Spleen (tissue), 11 donors: ENCODE measurements at regions not wholly inside any gene's neighbourhood (a gene's known extent, or its start where the extent isn't known, plus 50 kb on each side); places are given as distances from the start of the nearest gene placed in this dataset.

ENCODE experiments used
- DNase-seq: peaks from one replicate; pipeline ENCODE4 v3.0.0-alpha.2; 2020
- H3K27ac ChIP-seq, 8 donors: fragments of 200-600 bp; sonication (generic) in 7 of 8; 1 replicate in 4 of 8; 2 replicates in 4 of 8; pipeline versions ENCODE4 v1.5.0 to v1.8.0; 2016 to 2021; ENCODE audit warnings: inconsistent platforms in 4 of 8, mild to moderate bottlenecking in 4 of 8, moderate library complexity in 1 of 8
- H3K27me3 ChIP-seq, 7 donors: fragments of 200-600 bp; sonication (generic) in 6 of 7; replicated peaks in 1 of 7; 1 replicate in 4 of 7; 2 replicates in 3 of 7; pipeline versions ENCODE4 v1.5.0 to v1.8.0; 2016 to 2021; ENCODE audit warnings: inconsistent platforms in 3 of 7, mild to moderate bottlenecking in 1 of 7
- H3K36me3 ChIP-seq, 6 donors: fragments of 200-600 bp; sonication (generic) in 5 of 6; 1 replicate in 4 of 6; 2 replicates in 2 of 6; pipeline versions ENCODE4 v1.5.0 to v1.8.0; 2016 to 2021; ENCODE audit warnings: inconsistent platforms in 2 of 6
- H3K4me1 ChIP-seq, 6 donors: fragments of 200-600 bp; sonication (generic) in 5 of 6; 1 replicate in 3 of 6; 2 replicates in 3 of 6; pipeline versions ENCODE4 v1.5.0 to v1.8.0; 2016 to 2021; ENCODE audit warnings: inconsistent platforms in 3 of 6
- H3K4me3 ChIP-seq, 8 donors: fragments of 200-600 bp; sonication (generic) in 7 of 8; 1 replicate in 4 of 8; 2 replicates in 4 of 8; pipeline versions ENCODE4 v1.5.0 to v1.8.0; 2016 to 2021; ENCODE audit warnings: inconsistent platforms in 4 of 8, mild to moderate bottlenecking in 4 of 8, moderate library complexity in 2 of 8
- H3K9me3 ChIP-seq, 8 donors: fragments of 200-600 bp; sonication (generic) in 7 of 8; 1 replicate in 4 of 8; 2 replicates in 4 of 8; pipeline versions ENCODE4 v1.5.0 to v1.8.0; 2016 to 2021; ENCODE audit warnings: inconsistent platforms in 4 of 8
- POLR2A ChIP-seq, 3 donors: fragments of 450-650 bp; IDR thresholded peaks; one replicate each; pipeline ENCODE4 v1.5.1; 2017; ENCODE audit warnings: antibody characterized with exemption in 3 of 3, mild to moderate bottlenecking in 1 of 3
- POLR2AphosphoS5 ChIP-seq, 3 donors: sonication (generic); formaldehyde crosslinking; IDR thresholded peaks; one replicate each; pipeline ENCODE4 v1.5.1; 2017; ENCODE audit warnings: antibody characterized with exemption in 3 of 3
- WGBS, 5 donors: extraction: QIAGEN DNeasy Blood & Tissue Kit in 3 of 5; methylation state at CpG; one replicate each; pipeline versions ENCODE4 v1.1.5 to v1.1.7; 2013 to 2018; 5-methylcytosine and 5-hydroxymethylcytosine counted together
- intact Hi-C: fragments of 100-400 bp; cut with DNase I; formaldehyde crosslinking; loops from one replicate; pipeline ENCODE4 v1.15.0; 2023; ENCODE audit warnings: low total_unique reads
- TF ChIP-seq, protein P1 (sequence below), 11 experiments: fragments of 200-600 bp in 7 of 11; fragments of 450-650 bp in 4 of 11; sonication (generic) in 4 of 11; IDR thresholded peaks in 8 of 11; conservative IDR thresholded peaks in 3 of 11; 1 replicate in 7 of 11; 2 replicates in 4 of 11; pipeline versions ENCODE4 v1.4.0 to v1.8.0; 2016 to 2021; ENCODE audit warnings: antibody characterized with exemption in 11 of 11, inconsistent platforms in 4 of 11, mild to moderate bottlenecking in 1 of 11
- donor health status: healthy with polysubstance abuse.
- donor health status: DM: no; HTN: no; CAD: no; lungs with moderate emphysema.
- donor health status: DM: no; HTN: no; CAD: no.
- donor health status: Bipolar disorder and iron deficiency.
- donor health status: healthy.
- donor health status: DM: no; HTN: no; CAD: no.
- donor health status: DM: yes; HTN: yes; CAD: no.

DNA sequence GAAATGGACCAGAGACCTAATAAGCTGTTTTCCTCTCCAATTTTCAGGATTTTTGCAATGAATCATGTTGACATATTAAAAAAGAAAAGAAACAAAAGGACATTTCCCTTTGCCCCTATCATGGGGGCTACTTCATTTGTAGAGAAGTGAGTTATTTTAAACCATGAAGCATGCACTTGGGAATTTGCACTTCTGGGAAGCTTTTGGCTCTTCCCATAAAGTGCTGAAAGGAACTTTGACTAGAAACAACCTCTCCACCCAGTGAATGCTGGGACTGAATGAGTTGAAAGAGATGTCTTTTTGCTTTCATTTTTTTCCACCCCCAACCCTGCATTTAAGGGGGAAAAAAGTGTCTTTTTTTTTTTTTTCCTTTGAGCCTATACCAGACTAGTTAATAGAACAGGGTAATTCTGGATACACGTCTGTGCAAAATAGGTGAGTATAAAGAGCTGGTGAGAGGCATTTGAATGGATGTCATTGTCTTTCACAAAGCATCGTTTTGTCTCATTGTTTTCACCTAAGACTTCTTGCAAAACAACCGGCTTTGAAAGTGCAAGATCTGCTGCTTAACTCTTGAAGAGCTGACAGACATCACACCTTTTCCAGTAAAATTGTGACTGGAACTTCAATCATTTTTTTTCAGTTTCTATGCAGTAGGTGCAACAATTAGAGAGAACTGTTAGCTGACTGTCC lies 138.7 kb upstream of the BACH2 start:
- intact Hi-C loops, result no loop called here
- no peaks in the 10 kb centered on the region for H3K4me1 ChIP-seq
- WGBS, 5 donors, result 61 to 73% (median 69%) methylated on average over 3 of the region's 3 CpGs
- no peaks in the 10 kb centered on the region for H3K36me3 ChIP-seq
- H3K4me3 ChIP-seq, result no peak overlapping the region
- H3K27ac ChIP-seq, result no peak overlapping the region
- H3K27me3 ChIP-seq, result no peaks in the 10 kb centered on the region
- peaks cover 0 to 25% (median 16%) of the 10 kb centered on the region in 8 donors for H3K9me3 ChIP-seq
- DNase-seq, result no peak
- TF ChIP-seq POLR2A (IDR thresholded peaks at IDR 0.05) (no peak), POLR2AphosphoS5 (IDR thresholded peaks at IDR 0.05) (no peak)
- TF ChIP-seq, protein P1, sequence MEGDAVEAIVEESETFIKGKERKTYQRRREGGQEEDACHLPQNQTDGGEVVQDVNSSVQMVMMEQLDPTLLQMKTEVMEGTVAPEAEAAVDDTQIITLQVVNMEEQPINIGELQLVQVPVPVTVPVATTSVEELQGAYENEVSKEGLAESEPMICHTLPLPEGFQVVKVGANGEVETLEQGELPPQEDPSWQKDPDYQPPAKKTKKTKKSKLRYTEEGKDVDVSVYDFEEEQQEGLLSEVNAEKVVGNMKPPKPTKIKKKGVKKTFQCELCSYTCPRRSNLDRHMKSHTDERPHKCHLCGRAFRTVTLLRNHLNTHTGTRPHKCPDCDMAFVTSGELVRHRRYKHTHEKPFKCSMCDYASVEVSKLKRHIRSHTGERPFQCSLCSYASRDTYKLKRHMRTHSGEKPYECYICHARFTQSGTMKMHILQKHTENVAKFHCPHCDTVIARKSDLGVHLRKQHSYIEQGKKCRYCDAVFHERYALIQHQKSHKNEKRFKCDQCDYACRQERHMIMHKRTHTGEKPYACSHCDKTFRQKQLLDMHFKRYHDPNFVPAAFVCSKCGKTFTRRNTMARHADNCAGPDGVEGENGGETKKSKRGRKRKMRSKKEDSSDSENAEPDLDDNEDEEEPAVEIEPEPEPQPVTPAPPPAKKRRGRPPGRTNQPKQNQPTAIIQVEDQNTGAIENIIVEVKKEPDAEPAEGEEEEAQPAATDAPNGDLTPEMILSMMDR (IDR thresholded peaks at IDR 0.05 in 8 of 11, conservative IDR thresholded peaks at IDR 0.05 in 3 of 11), result no peak

DNA sequence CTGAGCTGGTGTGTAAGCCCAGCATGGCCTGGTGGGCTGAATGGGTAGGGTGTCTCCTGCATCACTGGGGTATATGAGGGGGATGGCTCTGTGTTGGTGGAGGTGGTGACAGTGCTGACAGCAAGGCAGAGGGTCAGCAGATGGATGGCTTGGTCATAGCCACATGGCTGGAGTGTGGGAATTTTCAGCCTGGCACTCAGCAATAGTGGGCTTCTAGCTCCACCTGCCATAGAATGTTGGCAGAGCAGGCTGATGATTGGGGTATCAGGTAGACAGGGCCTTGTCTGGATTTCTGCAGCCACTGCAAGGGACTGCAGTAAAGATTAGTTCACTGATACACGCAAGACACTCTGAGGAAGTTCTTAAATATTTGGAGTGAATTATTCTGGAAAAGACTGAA lies 137.5 kb upstream of the BACH2 start:
- TF ChIP-seq, protein P1 (IDR thresholded peaks at IDR 0.05 in 8 of 11, conservative IDR thresholded peaks at IDR 0.05 in 3 of 11), result no peak
- TF ChIP-seq POLR2AphosphoS5 (IDR thresholded peaks at IDR 0.05), result no peak
- no peak for TF ChIP-seq POLR2A (IDR thresholded peaks at IDR 0.05)
- Histone ChIP-seq H3K27me3 (no peaks in the 10 kb centered on the region), H3K4me3 (no peak overlapping the region), H3K27ac (no peak overlapping the region), H3K36me3 (no peaks in the 10 kb centered on the region), H3K4me1 (no peaks in the 10 kb centered on the region), H3K9me3 (peaks cover 0 to 38% (median 28%) of the 10 kb centered on the region in 8 donors)
- WGBS, 5 donors, result 94 to 100% (median 97%) methylated on average over 1 of the region's 1 CpG
- no peak for DNase-seq
- intact Hi-C loops, result no loop called here

DNA sequence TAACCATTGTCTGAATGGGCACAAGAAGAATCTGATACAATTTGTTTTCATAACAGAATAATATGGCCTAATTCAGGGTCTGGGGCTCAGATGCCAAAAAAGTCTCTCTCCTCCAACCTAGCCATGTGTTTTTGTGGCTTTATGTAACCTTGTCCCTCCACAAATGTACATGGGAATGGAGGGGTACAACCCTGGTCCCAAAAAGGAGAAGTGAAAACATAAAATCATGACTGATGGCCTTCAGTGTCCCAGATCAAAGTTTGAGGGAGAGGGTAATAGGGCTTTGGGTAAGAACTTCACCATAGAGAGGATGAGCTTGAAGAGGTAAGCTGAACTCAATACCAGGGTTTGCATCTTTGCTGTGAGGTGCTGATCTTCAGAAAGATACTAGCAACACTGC lies 136.3 kb upstream of the BACH2 start:
- intact Hi-C loops, result no loop called here
- H3K27me3 ChIP-seq, result no peaks in the 10 kb centered on the region

DNA sequence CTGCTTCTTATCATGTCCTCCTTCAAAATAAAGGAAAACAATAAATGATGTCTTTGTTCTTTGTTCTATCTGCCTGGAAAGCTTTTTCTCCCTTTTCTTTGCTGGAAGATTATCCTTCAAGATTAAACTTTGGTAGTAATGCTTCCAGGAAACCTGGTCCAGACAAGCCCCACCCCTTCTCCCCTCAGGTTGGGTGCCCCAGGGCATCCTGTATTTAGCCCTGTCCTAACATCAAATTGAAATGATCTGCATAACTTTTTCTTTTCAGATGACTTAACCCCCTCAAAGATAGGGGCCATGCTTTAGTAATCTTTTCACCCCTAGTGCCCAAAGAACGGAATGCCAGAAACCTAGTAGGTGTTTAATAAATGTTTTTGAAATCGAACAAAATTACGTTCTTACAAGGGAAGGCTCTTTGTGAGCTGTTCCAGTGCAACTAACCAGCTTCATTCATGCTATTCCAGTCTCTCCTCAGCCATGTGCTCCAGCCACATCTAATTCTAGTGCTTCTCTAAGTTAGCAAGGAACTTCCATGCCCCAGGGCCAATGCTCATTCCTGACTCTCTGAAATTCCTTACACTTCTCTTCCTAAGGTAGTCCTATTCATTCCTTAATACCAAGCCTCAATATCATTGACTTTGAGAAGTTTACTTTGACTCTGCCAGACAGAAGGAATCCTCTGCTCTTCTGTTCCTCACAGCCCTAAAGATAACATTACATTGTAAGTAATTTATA lies 135.6 kb upstream of the BACH2 start:
- Histone ChIP-seq H3K27me3 (no peaks in the 10 kb centered on the region), H3K9me3 (peaks cover 0 to 48% (median 36%) of the 10 kb centered on the region in 8 donors), H3K4me1 (no peaks in the 10 kb centered on the region), H3K27ac (no peak overlapping the region), H3K36me3 (no peaks in the 10 kb centered on the region), H3K4me3 (no peak overlapping the region)
- intact Hi-C loops, result no loop called here
- 92 to 99% (median 95%) methylated on average over 3 of the region's 3 CpGs for WGBS, 5 donors
- TF ChIP-seq POLR2A (IDR thresholded peaks at IDR 0.05) (no peak), POLR2AphosphoS5 (IDR thresholded peaks at IDR 0.05) (no peak)
- TF ChIP-seq, protein P1 (IDR thresholded peaks at IDR 0.05 in 8 of 11, conservative IDR thresholded peaks at IDR 0.05 in 3 of 11), result no peak
- DNase-seq, result no peak

More for the DNA sequence above, 136.3 kb upstream of the BACH2 start:
- no peak for DNase-seq
- H3K9me3 ChIP-seq, result peaks cover 0 to 48% (median 35%) of the 10 kb centered on the region in 8 donors
- no peak overlapping the region for H3K27ac ChIP-seq
- H3K4me3 ChIP-seq, result no peak overlapping the region
- no peaks in the 10 kb centered on the region for H3K36me3 ChIP-seq
- TF ChIP-seq, protein P1 (IDR thresholded peaks at IDR 0.05 in 8 of 11, conservative IDR thresholded peaks at IDR 0.05 in 3 of 11), result no peak
- TF ChIP-seq POLR2AphosphoS5 (IDR thresholded peaks at IDR 0.05), result no peak
- no peaks in the 10 kb centered on the region for H3K4me1 ChIP-seq
